ENCODE measurements at regions not wholly inside any gene's neighbourhood (a gene's known extent, or its start where the extent isn't known, plus 50 kb on each side); places are given as distances from the start of the nearest gene placed in this dataset.

GRCh38 chr5:119879446-119879845, 250.1 kb downstream of the FAM170A start:
- no peak overlapping the region for H2AFZ ChIP-seq (ENCODE audit: insufficient read depth, low read depth, low read length, poor library complexity, severe bottlenecking)
- no peaks in the 10 kb centered on the region for H3K79me2 ChIP-seq (ENCODE audit: control insufficient read depth, insufficient read depth, low read length)
- no peaks in the 10 kb centered on the region for H3K27me3 ChIP-seq (replicated peaks in 1 of 4; ENCODE audit: control extremely low read depth in 1 of 4, control insufficient read depth in 3 of 4, insufficient read depth in 4 of 4, low read length in 3 of 4)
- Mint-ChIP-seq H3K27ac (no peak overlapping the region), H3K9me3 (ENCODE audit: insufficient read depth) (no peaks in the 10 kb centered on the region), H3K27me3 (no peaks in the 10 kb centered on the region), H3K4me3 (no peak overlapping the region), H3K4me1 (no peaks in the 10 kb centered on the region)
- H3K4me3 ChIP-seq (ENCODE audit: control extremely low read depth in 1 of 5, extremely low read depth in 1 of 5, insufficient read depth in 1 of 5, low read depth in 2 of 5, low read length in 4 of 5) = no peak overlapping the region
- TF ChIP-seq CTCF (IDR thresholded peaks at IDR 0.05) (no peak), EZH2 (IDR thresholded peaks at IDR 0.05; ENCODE audit: borderline replicate concordance, insufficient read depth, low read depth, low read length, poor library complexity, severe bottlenecking) (no peak)
- ATAC-seq (ENCODE audit: low read depth) (no peak), DNase-seq (no peak)
- no peaks in the 10 kb centered on the region for H4K20me1 ChIP-seq (ENCODE audit: control insufficient read depth, insufficient read depth, low read length, poor library complexity, severe bottlenecking)
- intact Hi-C loops (cut with micrococcal nuclease) = no loop called here
- no peak overlapping the region for H3K4me2 ChIP-seq (replicated peaks; ENCODE audit: low read depth, low read length, poor library complexity, severe bottlenecking)
- H3K9me3 ChIP-seq (ENCODE audit: control extremely low read depth in 1 of 3, control insufficient read depth in 2 of 3, insufficient read depth in 1 of 3, low read length in 2 of 3) = no peaks in the 10 kb centered on the region
- ChIA-PET POLR2A (no interaction called here), CTCF (no interaction called here)
- no CpG with 5 or more reads among the region's 2 CpGs for WGBS (ENCODE audit: insufficient coverage)
- no peak overlapping the region for H3K27ac ChIP-seq (ENCODE audit: low read length in 2 of 2)
- H3K4me1 ChIP-seq (ENCODE audit: control insufficient read depth in 2 of 2, insufficient read depth in 2 of 2, low read length in 2 of 2) = no peaks in the 10 kb centered on the region
- no peaks in the 10 kb centered on the region for H3K36me3 ChIP-seq (replicated peaks in 1 of 2; ENCODE audit: control extremely low read depth in 1 of 2, control insufficient read depth in 1 of 2, extremely low read depth in 1 of 2, insufficient read depth in 2 of 2, low read length in 1 of 2)
- H3K9ac ChIP-seq (ENCODE audit: low read length) = no peak overlapping the region

- H3K27ac Mint-ChIP-seq = no peak overlapping the region
- H3K4me3 Mint-ChIP-seq = no peak overlapping the region
- Histone ChIP-seq H3K27me3 (replicated peaks in 1 of 4; ENCODE audit: control extremely low read depth in 1 of 4, control insufficient read depth in 3 of 4, insufficient read depth in 4 of 4, low read length in 3 of 4) (no peaks in the 10 kb centered on the region), H3K9ac (ENCODE audit: low read length) (no peak overlapping the region), H3K79me2 (ENCODE audit: control insufficient read depth, insufficient read depth, low read length) (no peaks in the 10 kb centered on the region), H3K27ac (ENCODE audit: low read length in 2 of 2) (no peak overlapping the region), H3K9me3 (ENCODE audit: control extremely low read depth in 1 of 3, control insufficient read depth in 2 of 3, insufficient read depth in 1 of 3, low read length in 2 of 3) (no peaks in the 10 kb centered on the region), H3K4me1 (ENCODE audit: control insufficient read depth in 2 of 2, insufficient read depth in 2 of 2, low read length in 2 of 2) (no peaks in the 10 kb centered on the region), H3K36me3 (replicated peaks in 1 of 2; ENCODE audit: control extremely low read depth in 1 of 2, control insufficient read depth in 1 of 2, extremely low read depth in 1 of 2, insufficient read depth in 2 of 2, low read length in 1 of 2) (no peaks in the 10 kb centered on the region), H4K20me1 (ENCODE audit: control insufficient read depth, insufficient read depth, low read length, poor library complexity, severe bottlenecking) (no peaks in the 10 kb centered on the region), H3K4me3 (ENCODE audit: control extremely low read depth in 1 of 5, extremely low read depth in 1 of 5, insufficient read depth in 1 of 5, low read depth in 2 of 5, low read length in 4 of 5) (no peak overlapping the region), H2AFZ (ENCODE audit: insufficient read depth, low read depth, low read length, poor library complexity, severe bottlenecking) (no peak overlapping the region), H3K4me2 (replicated peaks; ENCODE audit: low read depth, low read length, poor library complexity, severe bottlenecking) (no peak overlapping the region)
- TF ChIP-seq CTCF (IDR thresholded peaks at IDR 0.05) = no peak
- no peak for TF ChIP-seq EZH2 (IDR thresholded peaks at IDR 0.05; ENCODE audit: borderline replicate concordance, insufficient read depth, low read depth, low read length, poor library complexity, severe bottlenecking)
- no peaks in the 10 kb centered on the region for H3K4me1 Mint-ChIP-seq
- WGBS (ENCODE audit: insufficient coverage) = 100% methylated on average over 1 of the region's 2 CpGs
- POLR2A ChIA-PET = no interaction called here
- no peaks in the 10 kb centered on the region for H3K27me3 Mint-ChIP-seq
- CTCF ChIA-PET = no interaction called here
- intact Hi-C loops (cut with micrococcal nuclease) = no loop called here
- DNase-seq = no peak
- ATAC-seq (ENCODE audit: low read depth) = no peak
- no peaks in the 10 kb centered on the region for H3K9me3 Mint-ChIP-seq (ENCODE audit: insufficient read depth)
These were observed 265.7 kb downstream of the FAM170A start for GRCh38 chr5:119895066-119895465.

Data from B cell (primary cell).